H9 (cell line): ENCODE measurements at regions not wholly inside any gene's neighbourhood (a gene's known extent, or its start where the extent isn't known, plus 50 kb on each side); places are given as distances from the start of the nearest gene placed in this dataset.

Experiments
- DNase-seq: peaks from one replicate; pipeline ENCODE4 v3.0.0-alpha.2; 2017
- H2AFZ ChIP-seq: one replicate; pipeline ENCODE4 v1.6.1; 2013; ENCODE audit warnings: mild to moderate bottlenecking, low read length, control low read depth, moderate library complexity
- H2AK5ac ChIP-seq: 2 replicates; pipeline ENCODE4 v1.6.1; 2013; ENCODE audit warnings: low read length, control low read depth, mixed read lengths; ENCODE audit not compliant: insufficient read length
- H2BK120ac ChIP-seq: one replicate; pipeline ENCODE4 v1.6.1; 2013; ENCODE audit warnings: low read depth, mild to moderate bottlenecking, low read length, control low read depth, inconsistent platforms; ENCODE audit not compliant: poor library complexity, severe bottlenecking
- H2BK12ac ChIP-seq: 2 replicates; pipeline ENCODE4 v1.6.1; 2013; ENCODE audit warnings: low read length, control low read depth, mixed read lengths, low read depth; ENCODE audit not compliant: insufficient read length
- H2BK15ac ChIP-seq: 2 replicates; pipeline ENCODE4 v1.6.1; 2013; ENCODE audit warnings: low read depth, low read length, control low read depth
- H2BK20ac ChIP-seq: one replicate; pipeline ENCODE4 v1.6.1; 2013; ENCODE audit warnings: low read depth, mild to moderate bottlenecking, low read length, control low read depth, inconsistent platforms; ENCODE audit not compliant: poor library complexity, severe bottlenecking
- H2BK5ac ChIP-seq: 2 replicates; pipeline ENCODE4 v1.6.1; 2013; ENCODE audit warnings: low read length, control low read depth, mixed read lengths; ENCODE audit not compliant: insufficient read length
- H3K14ac ChIP-seq: 2 replicates; pipeline ENCODE4 v1.6.1; 2013; ENCODE audit warnings: low read length, control low read depth; ENCODE audit not compliant: insufficient read depth
- H3K18ac ChIP-seq: 2 replicates; pipeline ENCODE4 v1.6.1; 2013; ENCODE audit warnings: low read depth, mild to moderate bottlenecking, mixed read lengths, low read length, control low read depth; ENCODE audit not compliant: insufficient read length
- H3K23ac ChIP-seq: 2 replicates; pipeline ENCODE4 v1.6.1; 2013; ENCODE audit warnings: low read length, control low read depth, mixed read lengths, low read depth; ENCODE audit not compliant: insufficient read length
- H3K23me2 ChIP-seq: 2 replicates; pipeline ENCODE4 v1.6.1; 2013; ENCODE audit warnings: low read depth, mild to moderate bottlenecking, mixed read lengths, low read length, control low read depth; ENCODE audit not compliant: insufficient read length, poor library complexity, severe bottlenecking
- H3K27ac ChIP-seq: 2 replicates; pipeline ENCODE4 v1.5.1; 2013; ENCODE audit warnings: low read length, control low read depth, mixed read lengths, low read depth; ENCODE audit not compliant: insufficient read length
- H3K27me3 ChIP-seq: 2 replicates; pipeline ENCODE4 v1.6.1; 2013; ENCODE audit warnings: low read length, control low read depth, inconsistent platforms; ENCODE audit not compliant: insufficient read depth
- H3K4ac ChIP-seq: 2 replicates; pipeline ENCODE4 v1.6.1; 2013; ENCODE audit warnings: low read depth, mild to moderate bottlenecking, control low read depth, inconsistent platforms, low read length, moderate library complexity
- H3K4me1 ChIP-seq: 2 replicates; pipeline ENCODE4 v1.6.1; 2013; ENCODE audit warnings: low read length, control low read depth, inconsistent platforms; ENCODE audit not compliant: insufficient read depth
- H3K4me2 ChIP-seq: 2 replicates; pipeline ENCODE4 v1.6.1; 2013; ENCODE audit warnings: low read length, control low read depth, mixed read lengths; ENCODE audit not compliant: insufficient read length, insufficient read depth
- H3K56ac ChIP-seq: 2 replicates; pipeline ENCODE4 v1.6.1; 2013; ENCODE audit warnings: low read depth, mild to moderate bottlenecking, mixed read lengths, low read length, control low read depth; ENCODE audit not compliant: insufficient read length
- H3K79me1 ChIP-seq: 2 replicates; pipeline ENCODE4 v1.6.1; 2013; ENCODE audit warnings: low read depth, mild to moderate bottlenecking, moderate library complexity, low read length, control low read depth, inconsistent platforms; ENCODE audit not compliant: insufficient read depth, poor library complexity, severe bottlenecking
- H3K79me2 ChIP-seq: 2 replicates; pipeline ENCODE4 v1.6.1; 2013; ENCODE audit warnings: low read length, control low read depth, inconsistent platforms; ENCODE audit not compliant: insufficient read depth
- H3K9ac ChIP-seq: 2 replicates; pipeline ENCODE4 v1.6.1; 2013; ENCODE audit warnings: low read length, control low read depth, mixed read lengths; ENCODE audit not compliant: insufficient read length; ENCODE audit errors: extremely low read depth
- H3K9me3 ChIP-seq: one replicate; pipeline ENCODE4 v1.6.1; 2013; ENCODE audit warnings: low read depth, low read length, inconsistent platforms; ENCODE audit not compliant: control insufficient read depth
- H3T11ph ChIP-seq: one replicate; pipeline ENCODE4 v1.6.1; 2013; ENCODE audit warnings: mild to moderate bottlenecking, low read length, control low read depth, inconsistent platforms
- H4K20me1 ChIP-seq: one replicate; pipeline ENCODE4 v1.6.1; 2013; ENCODE audit not compliant: control insufficient read depth, insufficient read length, insufficient read depth
- H4K5ac ChIP-seq: 2 replicates; pipeline ENCODE4 v1.6.1; 2013; ENCODE audit warnings: low read depth, mild to moderate bottlenecking, mixed read lengths, low read length, control low read depth; ENCODE audit not compliant: insufficient read length
- H4K8ac ChIP-seq: replicated peaks from 2 replicates; pipeline ENCODE4 v1.6.1; 2013; ENCODE audit warnings: low read length, control low read depth, mixed read lengths, low read depth; ENCODE audit not compliant: insufficient read length
- H4K91ac ChIP-seq: 2 replicates; pipeline ENCODE4 v1.6.1; 2013; ENCODE audit warnings: low read depth, mild to moderate bottlenecking, moderate library complexity, mixed read lengths, low read length, control low read depth; ENCODE audit not compliant: insufficient read length
- H3K27ac Mint-ChIP-seq, 3 experiments: 2 replicates in 2 of 3; 3 replicates in 1 of 3; pipeline ENCODE4 v1.8.0; 2020 to 2021; ENCODE audit warnings: mixed read lengths in 3 of 3, mild to moderate bottlenecking in 1 of 3, moderate library complexity in 1 of 3
- H3K27me3 Mint-ChIP-seq: 2 replicates; pipeline ENCODE4 v1.8.0; 2021; ENCODE audit warnings: low read depth, mild to moderate bottlenecking, moderate library complexity, mixed read lengths
- H3K36me3 Mint-ChIP-seq, 3 experiments: 2 replicates in 2 of 3; 3 replicates in 1 of 3; pipeline ENCODE4 v1.8.0; 2020 to 2021; ENCODE audit warnings: low read depth in 3 of 3, mixed read lengths in 3 of 3; ENCODE audit not compliant: insufficient read depth in 1 of 3
- H3K4me1 Mint-ChIP-seq, 2 experiments: 2 replicates each; pipeline ENCODE4 v1.8.0; 2020; ENCODE audit warnings: mixed read lengths in 2 of 2
- H3K4me3 Mint-ChIP-seq, 2 experiments: 2 replicates in 1 of 2; 3 replicates in 1 of 2; pipeline ENCODE4 v1.8.0; 2020 to 2021; ENCODE audit warnings: mild to moderate bottlenecking in 2 of 2, mixed read lengths in 2 of 2, moderate library complexity in 1 of 2
- H3K9me3 Mint-ChIP-seq, 2 experiments: 2 replicates in 1 of 2; 3 replicates in 1 of 2; pipeline ENCODE4 v1.8.0; 2020; ENCODE audit warnings: mild to moderate bottlenecking in 2 of 2, mixed read lengths in 2 of 2, moderate library complexity in 1 of 2
- WGBS: extraction: QIAGEN DNeasy Blood & Tissue Kit; methylation state at CpG from one replicate; pipeline ENCODE4 v1.1.7; 2013; ENCODE audit warnings: missing lambda C conversion rate, low lambda C conversion rate, mixed read lengths; ENCODE audit not compliant: insufficient read length; ENCODE audit errors: extremely low coverage; 5-methylcytosine and 5-hydroxymethylcytosine counted together
- TF ChIP-seq, protein P1 (sequence below): fragments of 200-600 bp; sonication (generic); conservative IDR thresholded peaks from 3 replicates; pipeline ENCODE4 v1.8.0; 2021; ENCODE audit warnings: antibody characterized with exemption, mild to moderate bottlenecking

DNA sequence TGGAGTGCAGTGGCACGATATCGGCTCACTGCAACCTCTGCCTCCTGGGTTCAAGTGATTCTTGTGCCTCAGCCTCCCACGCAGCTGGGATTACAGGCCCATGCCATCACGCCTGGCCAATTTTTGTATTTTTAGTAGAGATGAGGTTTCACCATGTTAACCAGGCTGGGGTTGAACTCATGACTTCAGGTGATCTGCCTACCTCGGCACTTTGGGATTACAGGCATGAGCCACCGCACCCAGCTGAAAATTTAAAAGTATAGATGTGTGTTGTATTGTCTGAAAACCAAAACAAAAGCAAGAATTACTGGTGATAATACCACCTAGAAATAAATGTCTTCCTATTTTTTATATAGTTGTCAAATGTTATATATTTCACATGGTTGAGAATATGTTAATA is 162.0 kb upstream of the DMRT1 start:
- H4K91ac ChIP-seq, result no peak overlapping the region
- WGBS, result no CpG with 5 or more reads among the region's 6 CpGs
- no peak overlapping the region for H3K23ac ChIP-seq
- H2BK20ac ChIP-seq, result no peak overlapping the region
- Mint-ChIP-seq H3K27ac (no peak overlapping the region), H3K4me1 (peaks cover 40 to 44% of the 10 kb centered on the region in 2 experiments), H3K36me3 (no peaks in the 10 kb centered on the region; a peak in 1 of 7 replicates), H3K27me3 (no peaks in the 10 kb centered on the region), H3K4me3 (no peak overlapping the region), H3K9me3 (no peaks in the 10 kb centered on the region)
- no peak overlapping the region for H2BK120ac ChIP-seq
- TF ChIP-seq, protein P1, sequence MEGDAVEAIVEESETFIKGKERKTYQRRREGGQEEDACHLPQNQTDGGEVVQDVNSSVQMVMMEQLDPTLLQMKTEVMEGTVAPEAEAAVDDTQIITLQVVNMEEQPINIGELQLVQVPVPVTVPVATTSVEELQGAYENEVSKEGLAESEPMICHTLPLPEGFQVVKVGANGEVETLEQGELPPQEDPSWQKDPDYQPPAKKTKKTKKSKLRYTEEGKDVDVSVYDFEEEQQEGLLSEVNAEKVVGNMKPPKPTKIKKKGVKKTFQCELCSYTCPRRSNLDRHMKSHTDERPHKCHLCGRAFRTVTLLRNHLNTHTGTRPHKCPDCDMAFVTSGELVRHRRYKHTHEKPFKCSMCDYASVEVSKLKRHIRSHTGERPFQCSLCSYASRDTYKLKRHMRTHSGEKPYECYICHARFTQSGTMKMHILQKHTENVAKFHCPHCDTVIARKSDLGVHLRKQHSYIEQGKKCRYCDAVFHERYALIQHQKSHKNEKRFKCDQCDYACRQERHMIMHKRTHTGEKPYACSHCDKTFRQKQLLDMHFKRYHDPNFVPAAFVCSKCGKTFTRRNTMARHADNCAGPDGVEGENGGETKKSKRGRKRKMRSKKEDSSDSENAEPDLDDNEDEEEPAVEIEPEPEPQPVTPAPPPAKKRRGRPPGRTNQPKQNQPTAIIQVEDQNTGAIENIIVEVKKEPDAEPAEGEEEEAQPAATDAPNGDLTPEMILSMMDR, result no peak
- no peaks in the 10 kb centered on the region for H3K23me2 ChIP-seq
- no peaks in the 10 kb centered on the region for H3K79me1 ChIP-seq
- peaks cover 6% of the 10 kb centered on the region; the same call in 1 of the 2 replicates for H3K4me1 ChIP-seq
- H3K9me3 ChIP-seq, result no peaks in the 10 kb centered on the region
- H2AK5ac ChIP-seq, result no peak overlapping the region
- no peak overlapping the region for H3T11ph ChIP-seq
- no peak overlapping the region for H3K4me2 ChIP-seq
- H3K79me2 ChIP-seq, result no peaks in the 10 kb centered on the region
- H3K27me3 ChIP-seq, result no peaks in the 10 kb centered on the region
- no peak overlapping the region for H2BK15ac ChIP-seq
- H2AFZ ChIP-seq, result no peak overlapping the region
- H3K18ac ChIP-seq, result no peak overlapping the region
- no peak overlapping the region for H2BK5ac ChIP-seq
- no peak overlapping the region for H4K5ac ChIP-seq
- no peaks in the 10 kb centered on the region for H4K20me1 ChIP-seq
- no peak overlapping the region for H3K4ac ChIP-seq
- no peak overlapping the region for H3K27ac ChIP-seq
- H2BK12ac ChIP-seq, result no peak overlapping the region
- H4K8ac ChIP-seq, result no peak overlapping the region
- no peak overlapping the region for H3K9ac ChIP-seq
- no peak overlapping the region for H3K14ac ChIP-seq
- no peak overlapping the region for H3K56ac ChIP-seq
- no peak for DNase-seq
